HepG2 (cell line): ENCODE measurements at regions not wholly inside any gene's neighbourhood (a gene's known extent, or its start where the extent isn't known, plus 50 kb on each side); places are given as distances from the start of the nearest gene placed in this dataset.

Experiments used
- CEBPB ChIP-seq: IDR thresholded peaks from 2 replicates; pipeline ENCODE4 v1.6.1; 2011; ENCODE audit warnings: low read depth, low read length, improper control_type of control experiment, borderline replicate concordance
- CREM ChIP-seq, 2 experiments: sonication (generic) in 1 of 2; formaldehyde crosslinking in 1 of 2; IDR thresholded peaks; 2 replicates each; pipeline versions ENCODE4 v1.4.0 to v1.6.1; 2016 to 2020; ENCODE audit warnings: antibody characterized with exemption in 1 of 2, mild to moderate bottlenecking in 1 of 2, missing genetic modification reagents in 1 of 2
- ELF4 ChIP-seq: sonication (generic); formaldehyde crosslinking; IDR thresholded peaks from 2 replicates; pipeline ENCODE4 v1.5.0; 2020; ENCODE audit warnings: missing genetic modification reagents, mild to moderate bottlenecking, moderate library complexity, borderline replicate concordance
- EP300 ChIP-seq, 3 experiments: sonication (generic) in 1 of 3; formaldehyde crosslinking in 1 of 3; IDR thresholded peaks; 2 replicates each; pipeline versions ENCODE4 v1.5.1 to v1.6.1; 2011 to 2020; ENCODE audit warnings: low read depth in 2 of 3, low read length in 2 of 3, borderline replicate concordance in 1 of 3, improper control_type of control experiment in 1 of 3, mild to moderate bottlenecking in 1 of 3, missing genetic modification reagents in 1 of 3, moderate library complexity in 1 of 3
- FOSL2 ChIP-seq: sonication (generic); formaldehyde crosslinking; IDR thresholded peaks from 2 replicates; pipeline ENCODE4 v1.4.0; 2020; ENCODE audit warnings: missing genetic modification reagents
- RBM22 ChIP-seq: fragments of 200-400 bp; formaldehyde crosslinking; optimal IDR thresholded peaks from 2 replicates; pipeline ENCODE3; 2017; ENCODE audit warnings: mild to moderate bottlenecking, low read length, moderate library complexity
- U2AF1 ChIP-seq: fragments of 200-400 bp; formaldehyde crosslinking; optimal IDR thresholded peaks from 2 replicates; pipeline ENCODE3; 2017; ENCODE audit warnings: mild to moderate bottlenecking, low read depth, low read length
- TF ChIP-seq, protein P1 (sequence below): sonication (generic); formaldehyde crosslinking; IDR thresholded peaks from 2 replicates; pipeline ENCODE4 v1.5.0; 2020; ENCODE audit warnings: mild to moderate bottlenecking, missing genetic modification reagents, moderate library complexity

DNA sequence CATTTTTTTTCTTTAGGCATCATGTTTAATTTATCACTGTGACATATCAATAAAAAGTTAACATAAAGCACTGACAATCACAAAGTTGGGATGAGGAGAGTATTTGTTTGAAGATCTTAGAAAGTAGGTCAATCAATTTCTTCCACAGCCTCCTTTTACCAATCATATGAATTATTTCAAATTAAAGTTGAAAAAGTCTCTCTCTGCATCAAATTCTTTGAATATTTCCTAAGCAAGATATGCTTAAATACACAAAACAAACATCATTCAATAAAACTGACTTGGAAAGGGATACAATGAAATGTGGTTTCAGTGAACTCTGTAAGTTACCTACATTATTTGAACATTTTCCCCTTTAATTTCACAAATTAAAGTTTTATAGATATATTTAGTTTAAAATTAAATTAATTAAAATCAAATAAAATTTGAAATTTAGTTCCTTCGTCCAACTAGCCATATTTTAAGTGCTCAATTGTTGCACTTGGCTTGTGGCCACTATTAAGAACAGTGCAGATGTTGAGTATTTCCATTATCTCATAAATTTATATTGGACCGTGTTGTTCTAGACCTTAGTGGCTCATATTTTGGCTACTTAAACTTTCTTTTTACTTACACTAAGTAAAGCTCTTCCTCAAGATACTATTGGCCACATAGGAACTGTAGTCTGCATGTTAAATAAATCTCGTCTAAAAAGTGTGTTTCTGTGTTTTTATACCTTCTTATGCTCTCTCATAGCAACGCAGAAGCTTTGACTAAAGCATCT is 949.7 kb upstream of the NUDT12 start:
- no peak for TF ChIP-seq FOSL2 (CRISPR knock-in tag)
- no peak for TF ChIP-seq CEBPB
- no peak for TF ChIP-seq EP300 (IDR thresholded peaks at IDR 0.05; ENCODE audit: low read depth in 2 of 2, low read length in 2 of 2)
- no peak for TF ChIP-seq EP300 (CRISPR knock-in tag; IDR thresholded peaks at IDR 0.05; ENCODE audit: borderline replicate concordance)
- TF ChIP-seq RBM22, result no peak
- no peak for TF ChIP-seq CREM (IDR thresholded peaks at IDR 0.05)
- TF ChIP-seq CREM (CRISPR knock-in tag; IDR thresholded peaks at IDR 0.05), result no peak
- TF ChIP-seq ELF4 (CRISPR knock-in tag), result no peak
- TF ChIP-seq, protein P1, sequence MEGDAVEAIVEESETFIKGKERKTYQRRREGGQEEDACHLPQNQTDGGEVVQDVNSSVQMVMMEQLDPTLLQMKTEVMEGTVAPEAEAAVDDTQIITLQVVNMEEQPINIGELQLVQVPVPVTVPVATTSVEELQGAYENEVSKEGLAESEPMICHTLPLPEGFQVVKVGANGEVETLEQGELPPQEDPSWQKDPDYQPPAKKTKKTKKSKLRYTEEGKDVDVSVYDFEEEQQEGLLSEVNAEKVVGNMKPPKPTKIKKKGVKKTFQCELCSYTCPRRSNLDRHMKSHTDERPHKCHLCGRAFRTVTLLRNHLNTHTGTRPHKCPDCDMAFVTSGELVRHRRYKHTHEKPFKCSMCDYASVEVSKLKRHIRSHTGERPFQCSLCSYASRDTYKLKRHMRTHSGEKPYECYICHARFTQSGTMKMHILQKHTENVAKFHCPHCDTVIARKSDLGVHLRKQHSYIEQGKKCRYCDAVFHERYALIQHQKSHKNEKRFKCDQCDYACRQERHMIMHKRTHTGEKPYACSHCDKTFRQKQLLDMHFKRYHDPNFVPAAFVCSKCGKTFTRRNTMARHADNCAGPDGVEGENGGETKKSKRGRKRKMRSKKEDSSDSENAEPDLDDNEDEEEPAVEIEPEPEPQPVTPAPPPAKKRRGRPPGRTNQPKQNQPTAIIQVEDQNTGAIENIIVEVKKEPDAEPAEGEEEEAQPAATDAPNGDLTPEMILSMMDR (CRISPR knock-in tag), result no peak
- no peak for TF ChIP-seq U2AF1
